GM12874 (cell line): ENCODE measurements at regions not wholly inside any gene's neighbourhood (a gene's known extent, or its start where the extent isn't known, plus 50 kb on each side); places are given as distances from the start of the nearest gene placed in this dataset.

Experiments
- CTCF ChIP-seq: IDR thresholded peaks from 2 replicates; pipeline ENCODE4 v1.5.1; 2011; ENCODE audit warnings: low read depth, mild to moderate bottlenecking, control low read depth, low read length, moderate library complexity; ENCODE audit not compliant: insufficient read depth

- TF ChIP-seq CTCF = no peak
Observed at GRCh38 chr15:47293466-47294162, 423.7 kb upstream of the SEMA6D start.

- no peak for TF ChIP-seq CTCF
Observed at GRCh38 chr15:47294765-47295259, 422.5 kb upstream of the SEMA6D start.

GRCh38 chr15:47296881-47297280 is 420.4 kb upstream of the SEMA6D start:
- no peak for TF ChIP-seq CTCF

- no peak for TF ChIP-seq CTCF
Observed at GRCh38 chr15:47299846-47300434, 417.4 kb upstream of the SEMA6D start.

GRCh38 chr15:47300596-47300995 is 416.7 kb upstream of the SEMA6D start:
- no peak for TF ChIP-seq CTCF

GRCh38 chr15:47301481-47301880 is 415.8 kb upstream of the SEMA6D start:
- no peak for TF ChIP-seq CTCF

- no peak for TF ChIP-seq CTCF
Observed at GRCh38 chr15:47304656-47305055, 412.6 kb upstream of the SEMA6D start.
